Ishikawa (cell line): ENCODE measurements at regions not wholly inside any gene's neighbourhood (a gene's known extent, or its start where the extent isn't known, plus 50 kb on each side); places are given as distances from the start of the nearest gene placed in this dataset.

Source experiments
- CREB1 ChIP-seq: IDR thresholded peaks from 2 replicates; pipeline ENCODE4 v1.6.1; 2012; ENCODE audit warnings: low read depth
- EGR1 ChIP-seq: IDR thresholded peaks from 2 replicates; pipeline ENCODE4 v1.6.1; 2012
- FOXM1 ChIP-seq: IDR thresholded peaks from 2 replicates; pipeline ENCODE4 v1.6.1; 2012; ENCODE audit warnings: low read depth, borderline replicate concordance
- TAF1 ChIP-seq: IDR thresholded peaks from 2 replicates; pipeline ENCODE4 v1.6.1; 2012; ENCODE audit warnings: low read depth, mild to moderate bottlenecking

DNA sequence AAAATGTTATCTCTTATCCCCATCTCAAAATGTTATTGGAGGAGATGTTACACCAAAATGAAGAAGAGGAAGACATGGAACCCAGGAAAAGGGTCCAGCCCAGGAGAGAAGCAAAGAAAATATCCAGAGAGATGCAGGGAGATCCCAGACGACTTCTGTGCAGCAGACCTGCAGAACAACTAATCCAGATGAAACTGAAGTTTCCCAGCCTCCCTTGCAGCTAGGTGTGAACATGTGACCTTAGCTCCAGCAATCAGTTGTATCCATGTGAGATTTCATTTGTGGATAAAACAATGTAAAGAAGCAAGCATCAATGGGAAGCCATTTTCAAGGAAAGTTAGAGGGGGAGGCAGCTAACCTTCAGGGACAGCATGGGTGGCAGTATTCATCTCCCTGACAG lies 55.8 kb upstream of the NANOS1 start:
- TF ChIP-seq CREB1 (no peak), TAF1 (no peak), FOXM1 (no peak), EGR1 (no peak)
